Liver (tissue), 7 donors: ENCODE measurements at regions not wholly inside any gene's neighbourhood (a gene's known extent, or its start where the extent isn't known, plus 50 kb on each side); places are given as distances from the start of the nearest gene placed in this dataset.

Source experiments
- DNase-seq: peaks from one replicate; pipeline ENCODE4 v3.0.0-alpha.2; 2017; ENCODE audit warnings: low spot score
- H3K27ac ChIP-seq, 2 donors: one replicate each; pipeline ENCODE4 v1.7.0; 2013; ENCODE audit warnings: inconsistent platforms in 2 of 2, low read length in 2 of 2, control low read depth in 1 of 2, low read depth in 1 of 2, mild to moderate bottlenecking in 1 of 2
- H3K27me3 ChIP-seq, 4 donors: one replicate each; pipeline versions ENCODE4 v1.6.1 to v1.7.0; 2013; ENCODE audit warnings: low read length in 3 of 4, inconsistent platforms in 1 of 4, mild to moderate bottlenecking in 1 of 4, moderate library complexity in 1 of 4; ENCODE audit not compliant: control insufficient read depth in 4 of 4, insufficient read depth in 4 of 4
- H3K36me3 ChIP-seq, 4 donors: one replicate each; pipeline versions ENCODE4 v1.6.1 to v1.7.0; 2013; ENCODE audit warnings: low read length in 3 of 4, mild to moderate bottlenecking in 3 of 4, low read depth in 1 of 4, moderate library complexity in 1 of 4; ENCODE audit not compliant: control insufficient read depth in 4 of 4, insufficient read depth in 3 of 4
- H3K4me1 ChIP-seq, 4 donors: one replicate each; pipeline versions ENCODE4 v1.6.1 to v1.7.0; 2013; ENCODE audit warnings: low read length in 3 of 4, mild to moderate bottlenecking in 3 of 4, moderate library complexity in 1 of 4; ENCODE audit not compliant: control insufficient read depth in 4 of 4, insufficient read depth in 4 of 4
- H3K4me3 ChIP-seq, 3 donors: one replicate each; pipeline versions ENCODE4 v1.6.1 to v1.7.0; 2013; ENCODE audit warnings: low read length in 3 of 3, control low read depth in 1 of 3, low read depth in 1 of 3, mild to moderate bottlenecking in 1 of 3
- H3K9ac ChIP-seq, 2 donors: one replicate each; pipeline ENCODE4 v1.7.0; 2013; ENCODE audit warnings: low read length in 2 of 2, mild to moderate bottlenecking in 2 of 2, moderate library complexity in 2 of 2, control low read depth in 1 of 2, low read depth in 1 of 2
- H3K9me3 ChIP-seq, 4 donors: one replicate each; pipeline versions ENCODE4 v1.6.1 to v1.7.0; 2013; ENCODE audit warnings: low read length in 3 of 4; ENCODE audit not compliant: control insufficient read depth in 4 of 4
- JUND ChIP-seq, 2 donors: IDR thresholded peaks; 2 replicates each; pipeline ENCODE4 v1.6.1; 2016; ENCODE audit warnings: antibody characterized with exemption in 2 of 2
- RXRA ChIP-seq, 2 donors: IDR thresholded peaks; 2 replicates each; pipeline ENCODE4 v1.6.1; 2017 to 2018; ENCODE audit warnings: antibody characterized with exemption in 2 of 2, mild to moderate bottlenecking in 1 of 2
- SP1 ChIP-seq: IDR thresholded peaks from 2 replicates; pipeline ENCODE4 v1.6.1; 2018; ENCODE audit warnings: antibody characterized with exemption, mild to moderate bottlenecking
- WGBS: extraction: QIAGEN DNeasy Blood & Tissue Kit; methylation state at CpG from one replicate; pipeline ENCODE4 v1.1.7; 2013; 5-methylcytosine and 5-hydroxymethylcytosine counted together
- TF ChIP-seq, protein P1 (sequence below): IDR thresholded peaks from 2 replicates; pipeline ENCODE4 v1.6.1; 2016; ENCODE audit warnings: antibody characterized with exemption, mild to moderate bottlenecking
- donor health status: healthy.
- donor health status: healthy.
- donor health status: healthy.
- donor health status: healthy.

DNA sequence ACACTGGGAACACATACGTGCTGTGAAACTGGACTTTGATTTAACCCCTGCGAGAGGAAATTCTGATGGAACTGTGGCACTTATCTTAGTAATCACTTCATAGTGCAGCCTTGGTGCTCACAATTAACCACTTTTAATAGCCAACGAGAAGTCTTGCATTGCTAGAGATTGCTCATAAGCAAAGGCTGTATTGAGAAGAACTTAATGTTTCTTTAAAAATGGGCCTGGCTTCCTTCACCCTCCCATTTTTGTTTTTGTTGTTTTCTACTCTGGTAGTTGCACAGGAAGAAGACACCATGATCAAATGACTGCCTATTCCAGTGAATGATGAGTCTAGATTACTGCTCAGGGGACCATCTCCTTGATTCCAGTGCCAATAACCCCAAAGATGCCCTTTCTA lies 52.5 kb upstream of the NKAP start:
- DNase-seq, result no peak
- peaks cover 0 to 25% (median 11%) of the 10 kb centered on the region in 4 donors for H3K27me3 ChIP-seq
- WGBS, result 18% methylated on average over 3 of the region's 3 CpGs

More for the DNA sequence above, 52.5 kb upstream of the NKAP start:
- TF ChIP-seq, protein P1, sequence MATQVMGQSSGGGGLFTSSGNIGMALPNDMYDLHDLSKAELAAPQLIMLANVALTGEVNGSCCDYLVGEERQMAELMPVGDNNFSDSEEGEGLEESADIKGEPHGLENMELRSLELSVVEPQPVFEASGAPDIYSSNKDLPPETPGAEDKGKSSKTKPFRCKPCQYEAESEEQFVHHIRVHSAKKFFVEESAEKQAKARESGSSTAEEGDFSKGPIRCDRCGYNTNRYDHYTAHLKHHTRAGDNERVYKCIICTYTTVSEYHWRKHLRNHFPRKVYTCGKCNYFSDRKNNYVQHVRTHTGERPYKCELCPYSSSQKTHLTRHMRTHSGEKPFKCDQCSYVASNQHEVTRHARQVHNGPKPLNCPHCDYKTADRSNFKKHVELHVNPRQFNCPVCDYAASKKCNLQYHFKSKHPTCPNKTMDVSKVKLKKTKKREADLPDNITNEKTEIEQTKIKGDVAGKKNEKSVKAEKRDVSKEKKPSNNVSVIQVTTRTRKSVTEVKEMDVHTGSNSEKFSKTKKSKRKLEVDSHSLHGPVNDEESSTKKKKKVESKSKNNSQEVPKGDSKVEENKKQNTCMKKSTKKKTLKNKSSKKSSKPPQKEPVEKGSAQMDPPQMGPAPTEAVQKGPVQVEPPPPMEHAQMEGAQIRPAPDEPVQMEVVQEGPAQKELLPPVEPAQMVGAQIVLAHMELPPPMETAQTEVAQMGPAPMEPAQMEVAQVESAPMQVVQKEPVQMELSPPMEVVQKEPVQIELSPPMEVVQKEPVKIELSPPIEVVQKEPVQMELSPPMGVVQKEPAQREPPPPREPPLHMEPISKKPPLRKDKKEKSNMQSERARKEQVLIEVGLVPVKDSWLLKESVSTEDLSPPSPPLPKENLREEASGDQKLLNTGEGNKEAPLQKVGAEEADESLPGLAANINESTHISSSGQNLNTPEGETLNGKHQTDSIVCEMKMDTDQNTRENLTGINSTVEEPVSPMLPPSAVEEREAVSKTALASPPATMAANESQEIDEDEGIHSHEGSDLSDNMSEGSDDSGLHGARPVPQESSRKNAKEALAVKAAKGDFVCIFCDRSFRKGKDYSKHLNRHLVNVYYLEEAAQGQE, result no peak
- TF ChIP-seq JUND (IDR thresholded peaks at IDR 0.05) (no peak), SP1 (no peak), RXRA (IDR thresholded peaks at IDR 0.05) (no peak)
- Histone ChIP-seq H3K27ac (no peak overlapping the region), H3K4me3 (no peak overlapping the region), H3K9me3 (no peaks in the 10 kb centered on the region), H3K4me1 (peaks cover 0 to 16% (median 2%) of the 10 kb centered on the region in 4 donors), H3K36me3 (no peaks in the 10 kb centered on the region), H3K9ac (no peak overlapping the region)
